ENCODE measurements at regions not wholly inside any gene's neighbourhood (a gene's known extent, or its start where the extent isn't known, plus 50 kb on each side); places are given as distances from the start of the nearest gene placed in this dataset.
"Not testable (repeated sequence)": the region's sequence is repeated elsewhere in the genome, so short reads cannot be mapped to it uniquely, and the experiment has no call there.

DNA sequence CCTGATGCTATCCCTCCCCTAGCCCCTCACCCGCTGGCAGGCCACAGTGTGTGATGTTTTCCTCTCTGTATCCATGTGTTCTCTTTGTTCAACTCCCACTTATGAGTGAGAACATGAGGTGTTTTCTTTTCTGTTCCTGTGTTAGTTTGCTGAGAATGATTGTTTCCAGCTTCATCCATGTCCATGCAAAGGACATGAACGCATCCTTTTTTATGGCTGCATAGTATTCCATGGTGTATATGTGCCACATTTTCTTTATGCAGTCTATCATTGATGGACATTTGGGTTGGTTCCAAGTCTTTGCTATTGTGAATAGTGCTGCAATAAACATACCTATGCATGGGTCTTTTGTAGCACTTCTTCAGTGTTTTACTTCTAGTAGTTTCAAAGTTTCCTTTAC lies 171.8 kb upstream of the MMADHC start:
- BruUV-seq (replicated peaks); H3K27me3 ChIP-seq (ENCODE audit: control insufficient read depth in 2 of 2, insufficient read depth in 2 of 2, low read length in 2 of 2); in situ Hi-C loops (cut with MboI); FAIRE-seq; H3K4me3 ChIP-seq; H3K4me1 ChIP-seq (replicated peaks in 1 of 2; ENCODE audit: control insufficient read depth in 2 of 2, insufficient read depth in 2 of 2, low read length in 2 of 2); H4K20me1 ChIP-seq (replicated peaks; ENCODE audit: control insufficient read depth, insufficient read depth, low read length); H3K9me3 ChIP-seq (replicated peaks; ENCODE audit: control insufficient read depth, insufficient read depth, low read depth, low read length); intact Hi-C loops (cut with micrococcal nuclease); DNase-seq (ENCODE audit: extremely low read depth in 1 of 4, low spot score in 3 of 4); H3K79me2 ChIP-seq (ENCODE audit: control insufficient read depth, insufficient read depth, low read length); ATAC-seq; H2AFZ ChIP-seq (ENCODE audit: low read depth, low read length); H3K27ac ChIP-seq (ENCODE audit: extremely low read depth, low read depth, low read length); H3K9ac ChIP-seq (ENCODE audit: insufficient read depth in 1 of 2, low read depth in 2 of 2, low read length in 2 of 2); H3K9me1 ChIP-seq (ENCODE audit: control insufficient read depth, insufficient read depth, low read length); H3K36me3 ChIP-seq (ENCODE audit: control insufficient read depth, insufficient read depth, low read length); POLR2A ChIA-PET; CTCF ChIA-PET (ENCODE audit: low intra/inter-chr PET ratio); H3K4me2 ChIP-seq (ENCODE audit: insufficient read depth, low read length): not testable (repeated sequence)
- WGBS (ENCODE audit: insufficient coverage, low coverage, missing lambda C conversion rate), result 4% methylated on average over 2 of the region's 2 CpGs
- TF ChIP-seq ZNF146 (CRISPR knock-in tag; IDR thresholded peaks at IDR 0.05; ENCODE audit: unreplicated experiment), result peak; percentile 31

DNA sequence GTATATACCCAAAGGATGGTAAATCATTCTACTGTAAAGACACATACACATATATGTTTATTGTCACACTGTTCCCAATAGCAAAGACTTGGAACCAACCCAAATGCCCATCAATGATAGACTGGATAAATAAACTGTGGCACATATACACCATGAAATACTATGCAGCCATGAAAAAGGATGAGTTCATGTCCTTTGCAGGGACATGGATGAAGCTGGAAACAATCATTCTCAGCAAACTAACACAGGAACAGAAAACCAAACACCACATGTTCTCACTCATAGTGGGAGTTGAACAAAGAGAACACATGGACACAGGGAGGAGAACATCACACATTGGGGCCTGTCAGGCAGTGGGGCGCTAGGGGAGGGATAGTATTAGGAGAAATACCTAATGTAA lies 167.1 kb upstream of the MMADHC start:
- H3K9me1 ChIP-seq (ENCODE audit: control insufficient read depth, insufficient read depth, low read length); H3K4me1 ChIP-seq (replicated peaks in 1 of 2; ENCODE audit: control insufficient read depth in 2 of 2, insufficient read depth in 2 of 2, low read length in 2 of 2); H3K9me3 ChIP-seq (replicated peaks; ENCODE audit: control insufficient read depth, insufficient read depth, low read depth, low read length); ATAC-seq; DNase-seq (ENCODE audit: extremely low read depth in 1 of 4, low spot score in 3 of 4); H3K9ac ChIP-seq (ENCODE audit: insufficient read depth in 1 of 2, low read depth in 2 of 2, low read length in 2 of 2); CTCF ChIA-PET (ENCODE audit: low intra/inter-chr PET ratio); H2AFZ ChIP-seq (ENCODE audit: low read depth, low read length); H3K27ac ChIP-seq (ENCODE audit: extremely low read depth, low read depth, low read length); H3K4me3 ChIP-seq; BruUV-seq (replicated peaks); intact Hi-C loops (cut with micrococcal nuclease); H4K20me1 ChIP-seq (replicated peaks; ENCODE audit: control insufficient read depth, insufficient read depth, low read length); H3K36me3 ChIP-seq (ENCODE audit: control insufficient read depth, insufficient read depth, low read length); FAIRE-seq; H3K4me2 ChIP-seq (ENCODE audit: insufficient read depth, low read length); H3K27me3 ChIP-seq (ENCODE audit: control insufficient read depth in 2 of 2, insufficient read depth in 2 of 2, low read length in 2 of 2); in situ Hi-C loops (cut with MboI); H3K79me2 ChIP-seq (ENCODE audit: control insufficient read depth, insufficient read depth, low read length); POLR2A ChIA-PET: not testable (repeated sequence)
- 0% methylated on average over 1 of the region's 1 CpG for WGBS (ENCODE audit: insufficient coverage, low coverage, missing lambda C conversion rate)
- TF ChIP-seq ZNF146 (CRISPR knock-in tag; IDR thresholded peaks at IDR 0.05; ENCODE audit: unreplicated experiment), result peak; percentile 69

All from K562 (cell line).